Memory B cell (primary cell): ENCODE measurements at regions not wholly inside any gene's neighbourhood (a gene's known extent, or its start where the extent isn't known, plus 50 kb on each side); places are given as distances from the start of the nearest gene placed in this dataset.
"Not testable (repeated sequence)": the region's sequence is repeated elsewhere in the genome, so short reads cannot be mapped to it uniquely, and the experiment has no call there.

ENCODE experiments used
- ATAC-seq: fragments of 150-1000 bp; cut with Tn5 transposase; 2 replicates; pipeline ENCODE4 v1.10.0; 2021; ENCODE audit warnings: low read depth, mild to moderate bottlenecking, moderate library complexity
- DNase-seq, 2 donors: peaks; one replicate each; pipeline ENCODE4 v3.0.0; 2022; ENCODE audit warnings: low spot score in 2 of 2
- H3K27ac Mint-ChIP-seq: one replicate; pipeline ENCODE4 v1.8.0; 2022; ENCODE audit warnings: mild to moderate bottlenecking, moderate library complexity, mixed read lengths
- H3K27me3 Mint-ChIP-seq: one replicate; pipeline ENCODE4 v1.8.0; 2022; ENCODE audit warnings: mixed read lengths
- H3K36me3 Mint-ChIP-seq: one replicate; pipeline ENCODE4 v1.8.0; 2022; ENCODE audit warnings: mild to moderate bottlenecking, mixed read lengths
- H3K4me1 Mint-ChIP-seq: one replicate; pipeline ENCODE4 v1.8.0; 2022; ENCODE audit warnings: mixed read lengths
- H3K4me3 Mint-ChIP-seq: one replicate; pipeline ENCODE4 v1.8.0; 2022; ENCODE audit warnings: mild to moderate bottlenecking, moderate library complexity, mixed read lengths
- H3K9me3 Mint-ChIP-seq: one replicate; pipeline ENCODE4 v1.8.0; 2022; ENCODE audit warnings: mixed read lengths

- Mint-ChIP-seq H3K27ac (no peak overlapping the region), H3K36me3 (no peaks in the 10 kb centered on the region), H3K9me3 (peaks cover 3% of the 10 kb centered on the region), H3K27me3 (peaks cover 20% of the 10 kb centered on the region), H3K4me1 (no peaks in the 10 kb centered on the region), H3K4me3 (no peak overlapping the region)
- ATAC-seq (no peak), DNase-seq (no peak)
These were observed 162.7 kb downstream of the UNC5CL start for GRCh38 chr6:40876336-40876735.

DNA sequence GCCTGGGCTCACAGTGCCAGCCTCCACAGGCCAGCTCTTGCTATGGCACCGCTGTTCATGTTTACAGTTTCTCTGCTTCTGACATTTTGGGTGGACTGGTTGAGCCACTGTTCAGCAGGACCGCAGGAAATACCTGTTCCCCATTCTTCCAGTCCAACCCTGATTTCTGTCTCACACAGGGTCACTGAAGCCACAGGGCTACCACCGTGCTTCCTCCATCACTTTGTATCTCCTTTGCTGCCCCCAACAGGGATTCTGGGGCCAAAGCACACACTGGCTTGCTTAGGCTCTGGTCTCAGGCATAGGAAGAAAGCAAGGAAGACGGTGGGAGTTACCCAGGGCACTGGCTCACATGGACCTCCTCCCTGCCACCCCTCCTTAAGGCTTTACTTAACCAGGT lies 164.5 kb downstream of the UNC5CL start:
- no peaks in the 10 kb centered on the region for H3K36me3 Mint-ChIP-seq
- DNase-seq (no peak), ATAC-seq (no peak)
- no peak overlapping the region for H3K27ac Mint-ChIP-seq
- H3K4me1 Mint-ChIP-seq, result no peaks in the 10 kb centered on the region
- no peak overlapping the region for H3K4me3 Mint-ChIP-seq
- H3K27me3 Mint-ChIP-seq, result peaks cover 20% of the 10 kb centered on the region
- peaks cover 3% of the 10 kb centered on the region for H3K9me3 Mint-ChIP-seq

- DNase-seq (no peak), ATAC-seq (no peak)
- Mint-ChIP-seq H3K36me3 (no peaks in the 10 kb centered on the region), H3K4me1 (no peaks in the 10 kb centered on the region), H3K27me3 (peaks cover 11% of the 10 kb centered on the region), H3K4me3 (no peak overlapping the region), H3K9me3 (no peaks in the 10 kb centered on the region), H3K27ac (no peak overlapping the region)
These were observed 167.6 kb downstream of the UNC5CL start for GRCh38 chr6:40871424-40871823.

GRCh38 chr6:40868089-40868865 lies 170.7 kb downstream of the UNC5CL start:
- not testable (repeated sequence) for H3K27me3 Mint-ChIP-seq

DNA sequence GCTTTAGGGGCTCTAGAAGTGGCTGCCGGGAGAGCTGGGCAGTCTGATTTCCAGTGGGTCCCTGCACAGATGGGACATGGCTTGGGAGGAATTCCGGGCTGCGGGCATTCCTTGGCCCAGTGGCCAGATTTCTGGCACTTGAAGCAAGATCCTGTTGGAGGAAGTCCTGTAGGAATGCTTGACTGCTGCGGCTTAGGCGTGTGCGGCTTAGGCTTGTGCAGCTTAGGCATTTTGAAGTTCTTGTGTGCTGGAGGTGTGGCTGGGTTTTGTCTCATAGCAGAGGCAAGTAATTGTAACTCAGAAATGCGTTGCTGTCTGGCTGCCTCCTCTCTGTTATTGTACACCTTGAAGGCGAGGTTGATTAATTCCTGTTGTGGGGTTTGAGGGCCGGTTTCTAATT lies 171.5 kb downstream of the UNC5CL start:
- H3K9me3 Mint-ChIP-seq, DNase-seq, H3K27ac Mint-ChIP-seq, H3K4me3 Mint-ChIP-seq, H3K27me3 Mint-ChIP-seq, H3K4me1 Mint-ChIP-seq, ATAC-seq, H3K36me3 Mint-ChIP-seq: not testable (repeated sequence)

More at GRCh38 chr6:40868089-40868865, 170.7 kb downstream of the UNC5CL start:
- not testable (repeated sequence) for H3K27ac Mint-ChIP-seq, H3K9me3 Mint-ChIP-seq, ATAC-seq, H3K36me3 Mint-ChIP-seq, H3K4me3 Mint-ChIP-seq, H3K4me1 Mint-ChIP-seq, DNase-seq

DNA sequence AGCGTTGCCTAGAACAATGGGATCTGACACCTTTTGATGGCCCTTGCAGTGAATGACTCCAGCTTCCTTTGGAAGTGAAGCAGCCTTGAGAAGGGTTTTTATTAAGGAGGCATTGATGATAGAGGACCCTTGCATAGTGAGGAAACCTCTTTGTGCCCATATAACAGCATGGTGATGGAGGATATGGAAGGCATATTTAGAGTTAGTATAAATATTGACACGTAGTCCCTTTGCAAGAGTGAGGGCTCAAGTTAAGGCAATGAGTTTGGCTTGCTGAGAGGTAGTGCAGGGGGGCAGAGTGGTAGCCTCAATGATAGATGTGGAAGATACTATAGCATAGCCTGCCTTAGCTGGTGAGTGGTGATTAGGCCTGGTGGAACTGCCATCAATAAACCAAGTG lies 173.8 kb downstream of the UNC5CL start:
- ATAC-seq, H3K9me3 Mint-ChIP-seq, H3K27me3 Mint-ChIP-seq, DNase-seq, H3K36me3 Mint-ChIP-seq, H3K4me3 Mint-ChIP-seq, H3K27ac Mint-ChIP-seq, H3K4me1 Mint-ChIP-seq: not testable (repeated sequence)

DNA sequence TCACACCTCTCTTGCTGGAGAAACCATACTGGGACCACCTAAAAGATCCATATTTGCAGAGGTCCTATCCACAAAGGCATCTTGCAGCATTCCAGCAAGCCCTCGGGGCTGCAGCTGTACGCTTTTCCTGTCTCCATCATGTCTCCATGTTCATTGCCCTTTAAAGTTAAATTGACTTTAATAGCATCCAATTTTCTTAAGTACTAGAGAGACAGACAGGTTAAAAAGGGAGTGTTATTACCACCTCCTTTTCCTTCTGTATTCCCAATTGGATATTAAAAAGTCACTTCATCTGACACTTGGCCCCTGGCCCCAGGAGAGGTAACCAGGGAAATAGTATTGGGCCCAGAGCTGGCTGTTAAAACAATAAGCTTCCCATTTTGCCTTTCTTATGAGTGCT lies 178.6 kb downstream of the UNC5CL start:
- ATAC-seq, result no peak
- H3K36me3 Mint-ChIP-seq, result no peaks in the 10 kb centered on the region

DNA sequence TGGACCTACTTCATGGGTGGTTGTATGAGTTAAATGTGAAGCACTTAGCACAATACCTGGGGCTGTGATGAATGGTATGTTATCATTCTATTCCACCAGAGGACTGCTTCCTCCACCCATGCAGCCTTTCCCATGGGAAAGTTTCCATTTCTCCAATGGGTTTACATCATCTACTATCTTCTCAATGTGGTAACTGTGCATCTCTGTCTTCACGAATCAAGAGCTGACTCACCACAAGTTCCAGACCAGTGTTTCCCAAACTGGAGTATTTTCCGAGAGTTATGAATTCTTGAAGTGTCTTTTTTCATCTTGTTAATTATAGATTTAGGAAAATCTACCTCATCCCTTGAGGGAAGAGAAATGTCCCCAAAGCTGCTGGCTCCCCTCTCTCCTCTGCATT lies 182.8 kb downstream of the UNC5CL start:
- Mint-ChIP-seq H3K9me3 (peaks cover 2% of the 10 kb centered on the region), H3K27ac (no peak overlapping the region), H3K36me3 (no peaks in the 10 kb centered on the region), H3K27me3 (peaks cover under 1% of the 10 kb centered on the region), H3K4me1 (peaks cover 5% of the 10 kb centered on the region), H3K4me3 (no peak overlapping the region)
- no peak for DNase-seq
- ATAC-seq, result no peak

More for the DNA sequence above, 178.6 kb downstream of the UNC5CL start:
- DNase-seq, result no peak
- Mint-ChIP-seq H3K4me3 (no peak overlapping the region), H3K9me3 (peaks cover 2% of the 10 kb centered on the region), H3K27me3 (peaks cover 2% of the 10 kb centered on the region), H3K4me1 (peaks cover 5% of the 10 kb centered on the region), H3K27ac (no peak overlapping the region)

GRCh38 chr6:40855168-40855880 lies 183.7 kb downstream of the UNC5CL start:
- ATAC-seq (no peak), DNase-seq (no peak)
- Mint-ChIP-seq H3K4me3 (no peak overlapping the region), H3K27me3 (no peaks in the 10 kb centered on the region), H3K4me1 (peaks cover 5% of the 10 kb centered on the region), H3K36me3 (no peaks in the 10 kb centered on the region), H3K9me3 (peaks cover 2% of the 10 kb centered on the region), H3K27ac (no peak overlapping the region)

- Mint-ChIP-seq H3K4me1 (peaks cover 4% of the 10 kb centered on the region), H3K36me3 (no peaks in the 10 kb centered on the region), H3K27me3 (no peaks in the 10 kb centered on the region), H3K4me3 (no peak overlapping the region), H3K9me3 (peaks cover 2% of the 10 kb centered on the region), H3K27ac (no peak overlapping the region)
- ATAC-seq, result no peak
- DNase-seq, result no peak
These were observed 184.4 kb downstream of the UNC5CL start for GRCh38 chr6:40854592-40854991.

- Mint-ChIP-seq H3K9me3 (no peaks in the 10 kb centered on the region), H3K4me3 (no peak overlapping the region), H3K4me1 (no peaks in the 10 kb centered on the region), H3K36me3 (no peaks in the 10 kb centered on the region), H3K27ac (no peak overlapping the region), H3K27me3 (no peaks in the 10 kb centered on the region)
- DNase-seq, result no peak
- no peak for ATAC-seq
These were observed 186.1 kb downstream of the UNC5CL start for GRCh38 chr6:40852779-40853373.

GRCh38 chr6:40849546-40849945 lies 189.5 kb downstream of the UNC5CL start:
- Mint-ChIP-seq H3K4me3 (no peak overlapping the region), H3K9me3 (no peaks in the 10 kb centered on the region), H3K27ac (no peak overlapping the region), H3K27me3 (peaks cover 10% of the 10 kb centered on the region), H3K36me3 (no peaks in the 10 kb centered on the region), H3K4me1 (no peaks in the 10 kb centered on the region)
- DNase-seq, result no peak
- no peak for ATAC-seq

DNA sequence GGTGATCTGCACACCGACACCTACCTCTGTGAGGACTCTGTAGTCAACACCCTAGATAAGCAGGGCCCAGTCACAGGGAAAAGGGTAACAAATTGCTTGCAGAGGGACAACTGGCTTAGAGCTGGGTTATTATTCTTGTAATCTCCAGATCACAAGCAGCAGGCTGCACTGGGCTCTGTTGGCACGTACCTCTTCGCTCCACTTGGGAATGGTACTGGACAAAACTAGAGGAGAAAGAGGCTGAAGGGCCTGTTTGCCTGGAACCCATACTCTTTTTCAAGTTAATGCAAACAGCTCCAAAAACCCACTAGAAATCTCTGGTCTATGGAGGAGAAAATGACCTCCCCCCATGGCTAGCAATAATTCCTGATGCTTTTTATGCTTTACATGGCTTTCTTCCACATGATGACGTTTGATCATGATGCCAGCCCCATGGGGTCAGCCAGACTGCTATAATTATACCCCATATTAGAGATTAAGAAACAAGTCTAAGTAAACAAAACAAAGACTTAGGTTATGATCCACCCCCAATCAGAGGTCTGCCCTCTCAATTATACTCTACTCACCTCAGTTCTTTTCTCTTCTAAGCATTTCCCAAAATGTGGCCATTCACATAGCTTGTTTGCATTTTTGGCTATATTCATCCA lies 190.0 kb downstream of the UNC5CL start:
- no peak for ATAC-seq
- DNase-seq, result no peak
- peaks cover 11% of the 10 kb centered on the region for H3K27me3 Mint-ChIP-seq
- H3K4me1 Mint-ChIP-seq, result no peaks in the 10 kb centered on the region
- H3K9me3 Mint-ChIP-seq, result no peaks in the 10 kb centered on the region
- H3K4me3 Mint-ChIP-seq, result no peak overlapping the region
- no peak overlapping the region for H3K27ac Mint-ChIP-seq
- H3K36me3 Mint-ChIP-seq, result no peaks in the 10 kb centered on the region

GRCh38 chr6:40848038-40848437 lies 191.0 kb downstream of the UNC5CL start:
- Mint-ChIP-seq H3K4me3 (no peak overlapping the region), H3K4me1 (no peaks in the 10 kb centered on the region), H3K27me3 (peaks cover 14% of the 10 kb centered on the region), H3K27ac (no peak overlapping the region), H3K9me3 (no peaks in the 10 kb centered on the region), H3K36me3 (no peaks in the 10 kb centered on the region)
- DNase-seq, result no peak
- ATAC-seq, result no peak
